Naive thymus-derived CD8-positive, alpha-beta T cell (primary cell): ENCODE measurements at regions not wholly inside any gene's neighbourhood (a gene's known extent, or its start where the extent isn't known, plus 50 kb on each side); places are given as distances from the start of the nearest gene placed in this dataset.

ENCODE experiments used
- ATAC-seq, 2 donors: fragments of 150-1000 bp; cut with Tn5 transposase in 1 of 2; sonication (Bioruptor Pico), chemical (Tn5 transposase) in 1 of 2; 1 replicate in 1 of 2; 2 replicates in 1 of 2; pipeline ENCODE4 v1.10.0; 2021; ENCODE audit warnings: mild to moderate bottlenecking in 2 of 2, moderate library complexity in 2 of 2
- POLR2A ChIA-PET: fragments of 350-600 bp; sonication (Branson Sonifier 250); formaldehyde crosslinking; loops from one replicate; lab custom pipeline; 2021; ENCODE audit warnings: antibody characterized with exemption; lab: Charles Lee
- DNase-seq, 10 donors: peaks; one replicate each; pipeline versions ENCODE4 v3.0.0 to v3.0.0-alpha.2; 2020 to 2022
- H3K27ac Mint-ChIP-seq, 10 donors: one replicate each; pipeline ENCODE4 v1.8.0; 2020 to 2022; ENCODE audit warnings: mild to moderate bottlenecking in 10 of 10, mixed read lengths in 10 of 10, moderate library complexity in 4 of 10, inconsistent platforms in 1 of 10
- H3K27me3 Mint-ChIP-seq, 5 donors: one replicate each; pipeline ENCODE4 v1.8.0; 2021 to 2022; ENCODE audit warnings: mixed read lengths in 5 of 5
- H3K36me3 Mint-ChIP-seq, 3 donors: one replicate each; pipeline ENCODE4 v1.8.0; 2020 to 2022; ENCODE audit warnings: mixed read lengths in 3 of 3, mild to moderate bottlenecking in 2 of 3, inconsistent platforms in 1 of 3
- H3K4me1 Mint-ChIP-seq, 4 donors: one replicate each; pipeline ENCODE4 v1.8.0; 2021 to 2022; ENCODE audit warnings: mixed read lengths in 4 of 4
- H3K4me3 Mint-ChIP-seq, 10 donors: one replicate each; pipeline ENCODE4 v1.8.0; 2020 to 2022; ENCODE audit warnings: mild to moderate bottlenecking in 10 of 10, mixed read lengths in 10 of 10, moderate library complexity in 6 of 10, inconsistent platforms in 1 of 10
- H3K9me3 Mint-ChIP-seq, 9 donors: one replicate each; pipeline ENCODE4 v1.8.0; 2020 to 2022; ENCODE audit warnings: mixed read lengths in 9 of 9, mild to moderate bottlenecking in 3 of 9, inconsistent platforms in 1 of 9, moderate library complexity in 1 of 9

DNA sequence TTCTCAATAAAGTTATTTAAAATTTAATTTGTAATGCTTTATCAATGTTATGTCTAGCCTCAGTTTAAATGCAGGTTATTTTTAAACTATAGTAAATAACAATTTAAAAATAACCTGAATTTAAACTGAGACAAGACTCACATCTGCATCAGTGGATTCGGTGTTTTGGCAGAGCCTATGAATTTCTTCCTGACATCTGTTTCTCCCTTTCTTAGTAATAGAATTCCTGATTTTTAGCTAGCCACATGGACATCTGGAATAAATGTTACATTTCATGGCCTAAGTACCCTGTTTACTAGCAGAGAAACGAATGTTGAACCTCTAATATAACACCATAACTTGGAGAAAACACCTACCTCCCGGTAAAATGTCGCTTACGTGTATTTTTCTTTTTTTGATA is 1141.6 kb upstream of the ADGRL2 start:
- H3K4me3 Mint-ChIP-seq, result no peak overlapping the region
- ATAC-seq (no peak), DNase-seq (no peak)
- H3K27ac Mint-ChIP-seq, result no peak overlapping the region
- H3K9me3 Mint-ChIP-seq, result peaks cover 0 to 17% (median 7%) of the 10 kb centered on the region in 9 donors
- no peaks in the 10 kb centered on the region for H3K36me3 Mint-ChIP-seq
- H3K4me1 Mint-ChIP-seq, result no peaks in the 10 kb centered on the region
- no peaks in the 10 kb centered on the region for H3K27me3 Mint-ChIP-seq
- POLR2A ChIA-PET, result no interaction called here

DNA sequence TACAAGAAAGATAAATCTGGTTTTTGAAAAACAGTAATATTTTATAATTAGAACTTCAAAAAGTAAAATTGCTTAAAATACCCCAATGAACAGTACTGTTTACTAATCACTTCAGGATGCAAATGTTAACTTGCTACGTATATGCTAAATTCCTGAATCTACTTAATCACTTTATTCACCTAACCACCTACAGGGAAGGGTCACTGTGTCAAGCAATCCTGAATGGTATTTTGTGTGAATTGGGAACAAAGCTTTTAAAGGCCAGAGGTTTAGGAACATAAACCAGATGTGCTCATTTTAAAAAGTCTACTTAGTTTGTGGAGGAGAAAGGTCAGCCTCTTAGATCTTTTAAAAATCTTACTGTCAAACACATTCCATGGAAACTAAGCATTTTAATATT is 1143.0 kb upstream of the ADGRL2 start:
- no peak overlapping the region for H3K4me3 Mint-ChIP-seq
- POLR2A ChIA-PET, result no interaction called here
- H3K36me3 Mint-ChIP-seq, result no peaks in the 10 kb centered on the region
- H3K27me3 Mint-ChIP-seq, result no peaks in the 10 kb centered on the region
- ATAC-seq (no peak), DNase-seq (no peak)
- H3K27ac Mint-ChIP-seq, result no peak overlapping the region
- H3K9me3 Mint-ChIP-seq, result peaks cover 0 to 26% (median 9%) of the 10 kb centered on the region in 9 donors
- H3K4me1 Mint-ChIP-seq, result no peaks in the 10 kb centered on the region

DNA sequence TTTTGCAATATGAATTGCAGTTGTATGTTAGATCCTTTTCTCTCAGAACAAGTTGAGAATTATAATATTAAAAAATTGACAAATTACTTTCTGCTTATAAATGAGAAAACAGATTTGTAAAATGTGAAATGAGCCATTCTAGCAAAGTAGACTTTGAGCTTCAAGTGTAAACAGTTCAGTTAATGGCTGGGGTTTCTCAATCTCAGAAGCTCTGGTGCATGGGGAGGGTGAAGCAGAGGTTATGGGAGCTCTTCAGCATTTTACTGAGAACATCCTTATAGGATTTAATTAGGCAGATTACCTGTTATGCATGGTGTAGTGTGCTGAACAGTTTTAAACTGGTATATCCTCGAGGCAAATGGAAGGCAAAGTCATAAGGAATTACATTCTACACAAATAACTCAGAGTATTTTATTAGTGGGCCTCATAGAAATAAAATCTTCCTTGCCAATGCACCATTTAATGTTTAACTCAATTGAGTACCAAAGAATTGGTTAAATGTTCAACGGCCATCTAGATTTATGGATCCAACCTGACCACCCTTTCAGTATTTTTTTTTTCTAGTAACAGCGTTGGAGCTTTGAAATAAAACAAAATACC is 1143.6 kb upstream of the ADGRL2 start:
- Mint-ChIP-seq H3K4me3 (no peak overlapping the region), H3K9me3 (peaks cover 0 to 22% (median 7%) of the 10 kb centered on the region in 9 donors), H3K27me3 (no peaks in the 10 kb centered on the region), H3K27ac (no peak overlapping the region), H3K4me1 (no peaks in the 10 kb centered on the region), H3K36me3 (no peaks in the 10 kb centered on the region)
- no peak for DNase-seq
- ATAC-seq, result no peak
- POLR2A ChIA-PET, result no interaction called here

DNA sequence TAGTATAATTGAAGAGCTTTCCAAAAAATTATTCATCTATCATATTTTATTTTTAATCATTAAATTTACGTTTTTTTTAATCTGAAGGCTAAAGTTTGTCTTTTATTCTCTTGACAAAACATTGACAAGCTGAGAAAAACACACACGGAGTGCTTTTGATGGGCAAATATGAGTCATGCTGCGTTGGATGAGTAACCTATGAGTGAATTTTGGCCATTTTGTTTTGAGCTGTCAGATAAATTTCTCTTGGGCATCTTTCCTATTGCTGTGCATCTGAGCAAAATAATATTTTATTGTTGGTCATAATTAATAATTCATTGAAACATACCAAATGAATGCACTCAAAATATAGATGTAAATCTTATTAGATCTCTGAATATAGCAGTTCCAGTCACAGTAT is 1144.1 kb upstream of the ADGRL2 start:
- Mint-ChIP-seq H3K4me1 (no peaks in the 10 kb centered on the region), H3K27ac (no peak overlapping the region), H3K4me3 (no peak overlapping the region), H3K36me3 (no peaks in the 10 kb centered on the region), H3K9me3 (peaks cover 1 to 24% (median 7%) of the 10 kb centered on the region in 9 donors), H3K27me3 (no peaks in the 10 kb centered on the region)
- POLR2A ChIA-PET, result no interaction called here
- no peak for DNase-seq
- no peak for ATAC-seq

DNA sequence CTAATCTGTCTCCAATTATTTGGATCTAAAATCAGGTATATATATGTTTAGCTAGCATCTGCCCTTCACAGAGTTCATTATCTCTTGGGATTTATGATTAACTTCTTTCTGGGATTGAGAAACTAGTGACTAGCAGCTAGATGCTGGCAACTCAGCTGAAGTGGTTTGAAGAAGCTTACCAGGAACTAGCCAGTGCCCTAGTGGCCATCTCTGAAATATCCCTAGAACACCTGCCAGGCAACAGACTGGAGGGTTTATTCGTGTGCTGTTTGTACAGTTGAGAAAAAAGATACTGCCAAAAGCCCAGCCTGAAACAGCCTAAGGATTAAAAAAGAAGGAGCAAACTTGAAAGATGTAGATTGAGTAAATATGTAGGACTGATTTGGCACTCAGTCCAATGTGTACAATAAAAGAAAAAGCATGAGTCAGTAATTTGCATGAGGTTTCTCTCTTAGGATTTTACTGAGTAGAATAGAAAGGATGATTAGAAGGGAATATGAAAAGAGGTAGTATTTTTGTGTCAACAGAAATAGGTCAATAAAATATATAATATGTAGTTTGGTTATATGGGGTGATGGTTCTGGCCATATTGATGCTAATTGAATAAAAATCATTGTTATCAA is 1144.6 kb upstream of the ADGRL2 start:
- no peak for ATAC-seq
- no peaks in the 10 kb centered on the region for H3K36me3 Mint-ChIP-seq
- POLR2A ChIA-PET, result no interaction called here
- no peak for DNase-seq
- H3K9me3 Mint-ChIP-seq, result peaks cover 3 to 27% (median 6%) of the 10 kb centered on the region in 9 donors
- no peak overlapping the region for H3K27ac Mint-ChIP-seq
- no peaks in the 10 kb centered on the region for H3K27me3 Mint-ChIP-seq
- no peak overlapping the region for H3K4me3 Mint-ChIP-seq
- H3K4me1 Mint-ChIP-seq, result no peaks in the 10 kb centered on the region

DNA sequence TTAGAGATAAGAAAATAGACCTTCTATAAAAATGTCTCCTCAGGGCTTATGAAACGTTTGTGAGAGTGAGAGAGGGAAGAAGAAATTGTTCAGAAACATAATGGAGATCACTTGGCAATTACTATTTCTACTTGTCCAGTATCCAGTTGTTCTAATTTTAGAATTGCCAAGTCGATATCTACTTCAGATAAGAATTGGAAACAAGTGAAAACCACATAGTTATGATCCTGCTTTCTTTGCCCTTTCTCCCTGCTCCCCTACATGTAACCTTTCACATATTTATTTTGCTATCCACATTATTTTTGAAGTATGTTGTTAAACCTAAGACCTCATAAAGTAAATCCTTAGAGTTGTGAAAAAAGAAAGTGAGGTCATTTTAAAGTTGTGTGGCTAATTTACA is 1154.7 kb upstream of the ADGRL2 start:
- Mint-ChIP-seq H3K9me3 (peaks cover 0 to 20% (median 4%) of the 10 kb centered on the region in 9 donors), H3K4me1 (no peaks in the 10 kb centered on the region), H3K36me3 (no peaks in the 10 kb centered on the region), H3K4me3 (no peak overlapping the region), H3K27me3 (no peaks in the 10 kb centered on the region), H3K27ac (no peak overlapping the region)
- POLR2A ChIA-PET, result no interaction called here
- ATAC-seq, result no peak
- no peak for DNase-seq

DNA sequence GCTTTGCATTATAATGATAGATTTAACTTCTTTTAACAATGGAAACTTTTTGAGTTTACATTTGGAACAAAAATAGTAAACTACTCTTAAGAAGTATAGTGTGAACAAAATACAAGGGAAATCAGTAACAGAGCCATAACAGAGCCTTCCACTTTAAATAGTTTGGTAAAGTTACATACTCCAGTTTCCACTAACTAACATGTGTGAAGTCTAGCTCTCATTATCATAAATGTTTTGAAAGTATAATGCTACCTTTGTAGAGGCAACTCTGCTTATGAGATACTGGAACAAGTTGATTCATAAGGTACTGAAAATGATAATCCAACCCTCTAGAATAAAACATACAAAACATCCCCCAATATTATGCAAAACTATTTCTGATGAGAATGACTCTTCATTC is 1155.1 kb upstream of the ADGRL2 start:
- no peaks in the 10 kb centered on the region for H3K4me1 Mint-ChIP-seq
- no peak for ATAC-seq
- no peak overlapping the region for H3K27ac Mint-ChIP-seq
- no peaks in the 10 kb centered on the region for H3K27me3 Mint-ChIP-seq
- H3K4me3 Mint-ChIP-seq, result no peak overlapping the region
- POLR2A ChIA-PET, result no interaction called here
- H3K36me3 Mint-ChIP-seq, result no peaks in the 10 kb centered on the region
- DNase-seq, result no peak
- H3K9me3 Mint-ChIP-seq, result peaks cover 0 to 16% (median 4%) of the 10 kb centered on the region in 9 donors

DNA sequence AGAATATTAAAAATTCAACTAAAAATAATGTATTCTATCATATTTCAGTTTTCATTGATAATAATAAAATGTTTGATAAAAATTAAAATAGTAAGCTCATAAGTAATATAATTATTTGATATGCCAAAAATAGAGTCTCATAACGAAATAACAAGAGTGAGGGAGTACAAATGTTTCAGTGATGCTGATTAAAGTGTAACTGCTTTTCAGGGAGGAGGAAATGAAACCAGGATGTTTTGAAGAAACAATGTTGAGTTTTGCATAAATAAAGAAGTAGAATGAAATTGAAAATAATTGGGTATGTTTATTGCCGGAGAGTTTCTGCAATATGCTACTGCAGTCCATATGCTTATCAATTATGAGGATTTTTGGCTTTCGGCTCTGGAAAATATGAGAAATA is 1159.8 kb upstream of the ADGRL2 start:
- Mint-ChIP-seq H3K4me3 (peak overlapping the region in 1 of 10 donors; percentile 26), H3K27ac (no peak overlapping the region), H3K27me3 (no peaks in the 10 kb centered on the region)

DNA sequence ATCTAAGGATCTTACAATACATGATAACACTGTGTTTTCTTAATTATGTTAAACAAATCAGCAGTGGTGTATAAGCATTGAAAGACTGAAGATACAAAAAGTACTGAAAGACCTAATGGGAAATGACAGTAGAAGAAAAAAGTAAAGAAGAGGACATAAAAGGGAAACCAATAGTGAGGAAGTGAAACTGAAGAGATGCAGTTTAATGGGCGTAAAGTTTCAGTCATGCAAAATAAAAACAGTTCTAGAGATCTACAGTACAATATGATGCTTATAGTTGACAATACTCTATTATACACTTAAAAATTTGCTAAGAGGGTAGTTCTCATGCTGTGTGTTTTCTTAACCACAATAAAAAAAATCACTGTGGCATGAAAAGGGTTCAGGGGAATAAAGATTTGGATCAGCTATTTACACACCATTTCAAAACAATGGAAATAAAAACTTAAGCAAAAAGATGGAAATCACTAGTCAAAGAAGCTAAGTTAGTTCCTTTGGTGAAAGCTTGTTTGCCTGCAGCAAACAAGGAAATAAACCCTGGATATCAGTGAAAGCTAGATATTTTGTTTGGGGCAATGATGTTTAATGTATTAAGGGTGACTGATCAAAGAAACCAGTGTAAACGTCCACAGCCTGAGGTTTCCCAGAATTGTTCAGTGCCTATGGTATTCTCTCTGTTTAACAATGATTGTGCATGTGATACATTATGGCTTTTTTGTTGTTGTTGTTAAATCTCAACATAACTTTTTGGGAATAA is 1160.8 kb upstream of the ADGRL2 start:
- POLR2A ChIA-PET, result no interaction called here
- Mint-ChIP-seq H3K9me3 (peaks cover 0 to 24% (median 12%) of the 10 kb centered on the region in 9 donors), H3K27me3 (no peaks in the 10 kb centered on the region), H3K4me1 (peaks cover 0 to 9% (median 0%) of the 10 kb centered on the region in 4 donors), H3K27ac (peak overlapping the region in 1 of 10 donors; percentile 20), H3K4me3 (peak overlapping the region in 1 of 10 donors; percentile 46), H3K36me3 (no peaks in the 10 kb centered on the region)
- no peak for DNase-seq
- ATAC-seq, result no peak

More for the DNA sequence above, 1159.8 kb upstream of the ADGRL2 start:
- POLR2A ChIA-PET, result no interaction called here
- DNase-seq, result no peak
- no peak for ATAC-seq
- Mint-ChIP-seq H3K9me3 (peaks cover 0 to 24% (median 11%) of the 10 kb centered on the region in 9 donors), H3K4me1 (peaks cover 0 to 9% (median 0%) of the 10 kb centered on the region in 4 donors), H3K36me3 (no peaks in the 10 kb centered on the region)

DNA sequence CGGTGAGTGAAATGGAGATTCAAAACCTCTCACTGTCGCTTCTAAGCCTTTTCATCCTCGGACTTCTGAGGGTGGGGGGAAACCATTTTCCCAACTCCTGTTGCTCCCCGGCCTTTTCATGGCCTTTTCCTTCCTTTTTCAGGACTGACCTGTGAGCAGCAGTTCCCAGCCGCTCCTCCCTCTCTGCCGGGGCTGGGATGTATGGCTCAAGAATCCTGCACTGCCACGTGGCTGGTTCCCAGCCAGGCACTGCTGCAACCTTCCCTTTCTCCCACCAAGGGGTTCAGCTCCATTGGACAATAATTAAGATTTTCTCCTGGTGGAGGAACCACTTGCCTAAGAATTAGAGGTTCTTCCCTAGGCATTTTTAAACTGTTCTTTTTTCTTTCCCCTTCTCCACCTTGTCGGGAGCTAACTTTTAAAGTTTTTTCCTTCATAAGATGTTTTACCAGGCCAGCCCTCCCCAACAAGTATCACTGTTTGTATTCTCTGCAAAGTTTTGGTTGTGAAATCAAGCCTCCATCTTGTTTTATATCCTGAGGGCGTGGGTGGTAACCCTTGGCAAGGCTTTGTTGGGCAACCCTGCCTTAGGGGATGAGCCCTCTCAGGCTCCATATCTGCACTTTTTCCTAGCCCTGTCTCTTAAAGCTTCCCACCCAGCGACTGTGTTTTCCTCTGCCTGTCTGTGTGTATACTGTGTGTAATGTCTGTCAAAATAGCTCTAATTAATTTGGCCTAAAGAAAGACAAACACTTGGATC is 1166.6 kb upstream of the ADGRL2 start:
- H3K27ac Mint-ChIP-seq, result no peak overlapping the region
- peaks cover 0 to 5% (median 0%) of the 10 kb centered on the region in 3 donors for H3K36me3 Mint-ChIP-seq
- no peaks in the 10 kb centered on the region for H3K27me3 Mint-ChIP-seq
- no peaks in the 10 kb centered on the region for H3K4me1 Mint-ChIP-seq
- peaks cover 2 to 28% (median 13%) of the 10 kb centered on the region in 9 donors for H3K9me3 Mint-ChIP-seq
- no peak overlapping the region for H3K4me3 Mint-ChIP-seq
- no peak for DNase-seq
- POLR2A ChIA-PET, result no interaction called here
- no peak for ATAC-seq

DNA sequence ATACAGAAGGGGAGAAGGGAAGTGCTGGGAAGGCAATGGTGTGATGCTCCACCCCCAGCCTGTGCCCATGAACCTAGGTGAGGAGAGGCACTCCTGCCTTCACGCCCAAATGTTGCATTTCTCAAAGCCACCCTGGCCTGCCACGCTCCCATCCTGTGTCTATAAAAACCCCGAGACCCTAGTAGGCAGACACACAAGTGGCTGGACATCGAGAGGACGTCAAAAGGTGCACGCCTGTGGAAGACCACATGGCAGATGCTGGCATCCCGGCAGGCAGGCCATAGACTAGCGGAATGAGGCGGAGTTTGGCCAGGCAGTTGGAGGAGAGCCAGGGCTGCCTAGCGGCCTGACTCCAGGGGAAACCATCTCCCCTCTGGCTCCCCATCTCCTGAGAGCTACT is 1168.5 kb upstream of the ADGRL2 start:
- no peaks in the 10 kb centered on the region for H3K27me3 Mint-ChIP-seq
- H3K4me3 Mint-ChIP-seq, result no peak overlapping the region
- no peak overlapping the region for H3K27ac Mint-ChIP-seq
- no peak for DNase-seq
- peaks cover 2 to 32% (median 9%) of the 10 kb centered on the region in 9 donors for H3K9me3 Mint-ChIP-seq
- POLR2A ChIA-PET, result no interaction called here
- ATAC-seq, result no peak
- no peaks in the 10 kb centered on the region for H3K4me1 Mint-ChIP-seq
- H3K36me3 Mint-ChIP-seq, result peaks cover 0 to 5% (median 0%) of the 10 kb centered on the region in 3 donors

DNA sequence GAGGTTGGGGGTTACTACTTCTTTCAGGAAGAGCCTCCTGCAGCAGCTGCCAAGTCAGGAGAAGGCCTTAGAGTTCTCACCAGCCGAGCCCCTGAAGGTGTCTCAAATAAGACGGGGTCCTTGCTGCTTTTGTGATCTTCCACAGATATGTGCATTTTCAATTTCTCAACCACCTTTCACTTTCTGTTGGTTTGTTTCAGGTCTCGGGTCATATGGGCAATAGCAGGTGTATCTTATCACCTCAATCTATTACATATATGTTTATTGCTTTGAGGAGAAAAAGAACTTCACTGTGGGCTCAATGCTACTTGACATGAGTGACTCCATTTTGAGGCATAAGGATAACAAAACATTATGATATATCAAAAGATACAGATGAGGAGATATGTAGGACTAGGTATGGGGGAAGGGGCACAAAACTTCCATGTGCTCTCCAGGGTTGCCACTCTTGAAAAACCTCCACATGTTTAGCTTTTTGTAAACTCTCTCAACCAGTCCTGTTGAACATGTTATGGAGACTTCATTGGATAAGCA is 1171.4 kb upstream of the ADGRL2 start:
- POLR2A ChIA-PET, result no interaction called here
- ATAC-seq, result no peak
- H3K27ac Mint-ChIP-seq, result no peak overlapping the region
- no peaks in the 10 kb centered on the region for H3K4me1 Mint-ChIP-seq
- H3K36me3 Mint-ChIP-seq, result peaks cover 0 to 4% (median 0%) of the 10 kb centered on the region in 3 donors
- H3K9me3 Mint-ChIP-seq, result peaks cover 0 to 45% (median 10%) of the 10 kb centered on the region in 9 donors
- DNase-seq, result no peak
- no peaks in the 10 kb centered on the region for H3K27me3 Mint-ChIP-seq
- H3K4me3 Mint-ChIP-seq, result no peak overlapping the region
